HG02588 (cell line): ENCODE measurements at regions not wholly inside any gene's neighbourhood (a gene's known extent, or its start where the extent isn't known, plus 50 kb on each side); places are given as distances from the start of the nearest gene placed in this dataset.

Experiments used
- ATAC-seq: cut with Tn5 transposase; IDR thresholded peaks from one replicate; pipeline ENCODE4 v1.9.1; 2021; ENCODE audit warnings: mild to moderate bottlenecking, moderate library complexity; ENCODE audit not compliant: unreplicated experiment

- no peak for ATAC-seq
These were observed 78.0 kb upstream of the POU1F1 start for GRCh38 chr3:87354398-87354797.

DNA sequence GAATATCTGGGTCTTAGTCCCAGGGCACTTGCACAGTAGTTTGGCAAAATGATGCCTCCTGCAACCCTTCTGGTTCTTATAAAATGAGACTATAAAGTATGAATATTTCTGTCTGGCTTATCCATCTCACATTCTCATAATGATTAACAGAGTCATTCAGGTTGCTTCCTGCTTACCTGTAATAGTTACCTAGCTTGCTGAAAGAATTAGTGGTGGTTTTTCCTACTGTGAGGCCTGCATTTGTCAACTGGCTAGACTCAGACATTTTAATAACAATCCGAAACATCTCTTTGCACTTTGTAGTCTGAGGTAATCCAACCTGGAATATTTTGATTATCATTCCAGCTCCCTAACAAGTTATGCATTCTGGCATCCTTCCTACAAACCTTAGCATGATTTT lies 75.6 kb upstream of the POU1F1 start:
- ATAC-seq, result no peak

- ATAC-seq, result peak; percentile 98
These were observed 74.2 kb upstream of the POU1F1 start for GRCh38 chr3:87350367-87351199.

DNA sequence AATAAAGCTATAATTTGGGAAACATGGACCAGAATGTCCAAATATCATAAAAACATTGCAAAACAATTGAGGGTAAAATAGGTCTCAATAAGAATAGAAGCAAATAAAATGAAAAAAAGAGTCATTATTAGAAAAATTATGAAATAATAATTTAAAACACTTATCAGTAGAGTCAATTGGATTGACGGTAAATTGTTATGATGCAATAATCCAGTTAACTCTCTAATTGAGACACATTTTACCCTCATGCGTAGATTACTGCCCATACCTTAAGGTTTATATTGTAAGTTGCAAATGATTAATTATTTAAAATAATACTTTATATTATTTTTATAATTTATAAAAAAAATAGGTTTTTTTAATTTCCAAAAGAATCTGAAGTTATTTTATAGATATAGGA lies 73.4 kb upstream of the POU1F1 start:
- ATAC-seq, result no peak

DNA sequence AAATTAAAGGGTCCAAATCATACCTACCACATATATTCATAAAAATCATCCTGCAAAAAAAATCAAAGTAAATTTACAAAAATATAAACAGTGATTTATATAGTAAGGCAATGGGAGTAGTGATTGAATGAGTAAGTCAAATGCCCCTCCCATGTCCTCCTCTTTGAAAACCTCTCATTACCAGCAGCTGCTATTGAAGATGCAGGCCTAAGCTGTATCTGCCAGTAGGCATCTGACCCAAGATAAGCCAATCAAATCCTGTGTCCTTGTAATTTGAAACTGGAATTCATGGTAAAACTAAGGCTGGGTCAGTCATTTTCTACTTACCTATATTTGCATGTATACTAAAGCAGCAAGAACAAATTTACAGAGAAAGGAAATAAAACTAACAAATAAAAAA lies 60.4 kb upstream of the POU1F1 start:
- ATAC-seq, result no peak

GRCh38 chr3:87335931-87336330 lies 59.5 kb upstream of the POU1F1 start:
- no peak for ATAC-seq

DNA sequence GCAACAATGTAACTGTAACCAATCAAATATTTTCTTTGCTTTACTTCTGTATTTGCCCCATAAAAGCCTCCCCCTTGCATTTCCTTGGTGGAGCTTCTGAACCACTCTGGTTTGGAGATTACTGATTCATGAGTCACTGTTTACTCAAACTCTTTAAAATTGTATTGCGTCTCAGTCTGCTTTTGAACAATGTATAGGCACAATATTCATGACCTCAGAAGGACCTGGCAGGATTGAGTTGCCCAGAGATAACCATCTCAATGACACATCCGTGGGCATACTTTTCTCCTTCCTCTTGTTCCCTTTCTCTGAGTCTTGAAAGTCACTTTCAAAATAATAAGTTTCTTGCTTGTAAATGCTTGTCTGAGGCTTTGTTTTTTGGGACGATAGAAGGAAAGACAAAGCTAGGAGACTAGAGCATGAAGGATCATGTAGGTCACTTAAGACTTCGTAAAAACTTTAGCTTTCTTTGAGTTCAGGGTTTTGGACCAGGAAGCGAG lies 57.1 kb upstream of the POU1F1 start:
- ATAC-seq, result peak; percentile 78

GRCh38 chr3:87332789-87333188 lies 56.4 kb upstream of the POU1F1 start:
- ATAC-seq, result no peak

DNA sequence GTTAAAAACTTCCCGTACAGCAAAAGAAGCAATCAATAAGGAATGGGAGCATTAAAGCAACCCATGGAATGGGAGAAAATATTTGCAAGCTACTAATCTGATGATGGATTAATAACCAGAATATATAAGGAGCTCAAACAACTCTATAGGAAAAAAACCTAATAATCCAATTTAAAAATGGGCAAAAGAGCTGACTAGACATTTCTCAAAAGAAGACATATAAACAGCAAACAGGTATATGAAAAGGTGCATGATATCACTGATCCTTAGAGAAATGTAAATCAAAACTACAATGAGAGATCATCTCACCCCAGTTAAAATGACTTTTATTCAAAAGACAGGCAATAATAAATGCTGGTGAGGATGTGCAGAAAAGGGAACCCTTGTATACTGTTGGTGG lies 52.7 kb upstream of the POU1F1 start:
- no peak for ATAC-seq
